ENCODE measurements at regions not wholly inside any gene's neighbourhood (a gene's known extent, or its start where the extent isn't known, plus 50 kb on each side); places are given as distances from the start of the nearest gene placed in this dataset.
"Not testable (repeated sequence)": the region's sequence is repeated elsewhere in the genome, so short reads cannot be mapped to it uniquely, and the experiment has no call there.

DNA sequence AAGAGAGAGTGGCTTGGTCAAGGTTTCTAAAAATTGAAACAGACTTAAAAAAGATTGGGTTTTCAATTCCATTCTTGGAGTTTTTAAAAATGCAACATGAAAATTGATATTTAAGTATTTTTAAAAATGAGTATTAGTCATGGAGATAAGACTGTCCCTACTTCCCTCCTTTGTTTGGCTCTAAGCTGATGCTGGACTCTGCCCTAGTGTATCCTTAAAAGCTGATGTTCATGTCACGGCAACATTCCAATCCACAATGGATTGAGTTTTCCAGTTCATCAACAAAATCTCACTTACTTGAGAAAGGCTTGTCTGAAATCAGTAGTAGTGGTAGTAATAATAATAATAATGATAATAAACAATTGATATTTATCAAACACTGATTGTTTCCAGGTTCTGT lies 119.0 kb upstream of the SLC38A2 start:
- no peak for DNase-seq (ENCODE audit: low read depth)

DNA sequence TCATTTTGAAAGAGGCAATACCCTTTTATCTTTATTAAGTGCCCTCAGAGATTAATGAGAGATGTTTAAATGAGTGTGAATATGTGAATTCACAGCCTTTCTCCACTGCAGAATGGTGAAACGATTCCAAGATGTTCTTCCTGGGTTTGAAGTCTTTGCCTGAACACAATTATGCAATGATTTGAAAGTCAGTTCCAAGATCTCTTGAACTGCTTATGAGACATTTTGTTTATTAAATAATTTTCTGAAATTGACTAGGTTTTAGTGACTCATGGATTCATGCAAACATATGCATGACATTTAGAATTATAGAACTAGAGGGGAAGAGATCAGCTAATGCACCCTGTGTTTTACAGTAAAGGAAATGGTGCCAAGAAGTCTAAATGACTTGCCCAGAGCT lies 118.1 kb upstream of the SLC38A2 start:
- DNase-seq (ENCODE audit: low read depth) = peak; percentile 78

DNA sequence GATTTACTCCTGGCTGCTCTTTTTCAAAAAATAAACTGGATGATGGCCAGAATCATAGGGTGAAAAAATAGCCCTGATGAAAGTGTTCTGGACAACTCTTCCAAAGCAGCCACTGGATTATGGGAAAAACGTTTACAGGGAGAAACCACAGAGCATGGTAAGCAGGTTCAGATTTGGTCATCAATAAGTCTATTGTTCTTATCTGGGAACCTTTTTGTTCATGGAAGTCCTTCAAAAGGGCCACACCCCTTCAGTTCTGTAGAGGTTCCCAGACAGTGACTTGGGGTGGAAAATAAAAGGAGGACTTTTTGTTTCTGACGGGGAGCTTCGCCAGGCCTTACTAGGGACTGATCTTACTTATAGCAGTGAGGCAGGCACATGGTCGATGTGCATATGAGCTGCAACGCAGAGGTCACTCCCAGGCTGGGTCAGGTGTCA lies 117.4 kb upstream of the SLC38A2 start:
- no peak for DNase-seq (ENCODE audit: low read depth)

DNA sequence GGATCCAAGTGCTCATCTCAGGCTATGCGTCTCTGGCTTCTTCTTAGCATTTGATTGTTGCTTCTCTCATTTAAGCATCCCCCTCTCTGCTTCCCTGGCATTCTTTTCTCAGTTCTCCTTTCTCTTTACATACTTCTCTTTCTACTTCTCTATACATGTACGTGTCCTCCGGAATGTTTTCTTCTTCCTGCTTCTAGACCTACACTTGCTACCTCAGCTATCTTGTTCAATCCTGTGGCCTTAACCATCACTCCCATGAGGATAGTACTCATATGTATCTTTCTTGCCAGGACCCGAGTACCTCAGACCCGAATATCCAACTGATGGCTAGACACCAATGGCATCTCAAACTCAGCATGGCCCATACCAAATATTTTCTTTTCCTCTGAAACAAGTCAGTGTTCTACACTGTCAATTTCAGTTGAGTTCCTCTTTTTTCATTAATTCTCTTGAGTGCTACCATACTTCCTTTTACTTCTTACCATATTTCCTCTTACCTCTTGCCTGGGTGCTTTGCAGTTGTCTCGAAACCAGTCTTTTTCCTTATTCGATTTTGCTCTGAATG lies 115.1 kb upstream of the SLC38A2 start:
- no peak for DNase-seq (ENCODE audit: low read depth)

DNA sequence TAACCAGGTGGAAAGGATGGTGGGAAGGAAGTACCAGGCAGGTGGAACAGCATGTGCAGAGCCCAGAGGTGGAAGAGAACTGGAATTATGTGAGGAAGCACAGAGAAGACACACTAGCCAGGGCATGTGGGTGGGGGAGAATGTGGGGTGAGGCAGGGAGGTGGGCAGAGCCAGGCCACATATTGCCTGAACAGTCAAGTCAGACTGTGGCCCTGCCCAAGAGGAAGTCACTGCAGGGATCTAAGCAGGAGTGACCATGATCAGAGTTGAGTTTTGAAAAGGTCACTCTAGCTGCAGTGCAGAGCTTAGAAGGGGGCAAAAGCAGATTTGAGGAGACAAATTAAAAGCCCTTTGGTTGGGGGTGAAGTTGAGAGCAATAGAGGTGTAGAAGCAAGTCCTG lies 114.0 kb upstream of the SLC38A2 start:
- no peak for DNase-seq (ENCODE audit: low read depth)

DNA sequence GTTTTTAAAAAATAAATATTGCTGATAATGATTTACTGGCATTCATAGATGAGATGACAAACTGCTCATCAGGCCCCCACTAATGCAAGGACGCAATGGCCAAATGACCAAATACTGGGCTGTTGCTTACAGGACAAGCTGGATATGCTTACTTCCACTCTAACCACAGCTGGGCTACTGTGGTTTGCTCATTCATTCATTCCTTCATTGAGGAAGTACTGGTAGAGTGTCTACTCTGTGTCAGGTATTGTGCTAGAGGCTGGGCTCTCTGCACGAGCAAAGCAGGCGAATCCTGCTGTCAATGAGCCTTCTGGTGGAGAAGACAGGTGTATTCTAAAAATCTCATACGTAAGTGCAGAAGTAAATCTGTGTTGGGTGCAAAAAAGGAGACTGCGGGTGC lies 113.3 kb upstream of the SLC38A2 start:
- DNase-seq (ENCODE audit: low read depth) = no peak

DNA sequence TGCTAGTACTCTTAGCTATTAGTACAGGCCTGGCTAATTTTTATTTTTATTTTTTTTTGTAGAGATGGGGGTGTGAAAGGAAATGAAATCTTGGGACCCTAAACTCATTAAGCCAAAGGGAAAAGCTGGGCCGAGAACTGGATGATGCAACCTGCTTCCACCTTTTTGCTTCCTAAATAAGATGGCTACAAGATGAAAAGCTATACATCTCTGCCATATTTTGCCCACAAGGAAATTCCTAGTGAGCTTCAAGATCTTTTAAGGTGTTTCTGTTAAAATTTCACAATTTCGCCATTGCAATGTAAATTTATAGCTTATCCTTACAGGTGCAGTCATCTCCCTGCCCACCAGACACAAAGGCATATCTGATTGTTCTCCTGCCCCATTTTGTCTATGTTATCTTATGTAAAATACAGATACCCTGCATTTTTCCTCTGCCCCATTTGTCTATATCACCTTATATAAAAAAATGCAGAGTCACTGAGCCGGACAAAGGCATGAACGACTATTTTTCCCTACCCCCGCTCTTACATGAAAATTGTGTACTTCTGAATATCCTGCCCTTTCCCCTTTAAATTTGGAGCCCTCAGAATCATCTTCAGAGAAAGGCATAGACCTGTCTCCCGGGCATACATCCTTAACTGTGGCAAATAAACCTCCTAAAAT lies 112.0 kb upstream of the SLC38A2 start:
- DNase-seq (ENCODE audit: low read depth) = no peak

DNA sequence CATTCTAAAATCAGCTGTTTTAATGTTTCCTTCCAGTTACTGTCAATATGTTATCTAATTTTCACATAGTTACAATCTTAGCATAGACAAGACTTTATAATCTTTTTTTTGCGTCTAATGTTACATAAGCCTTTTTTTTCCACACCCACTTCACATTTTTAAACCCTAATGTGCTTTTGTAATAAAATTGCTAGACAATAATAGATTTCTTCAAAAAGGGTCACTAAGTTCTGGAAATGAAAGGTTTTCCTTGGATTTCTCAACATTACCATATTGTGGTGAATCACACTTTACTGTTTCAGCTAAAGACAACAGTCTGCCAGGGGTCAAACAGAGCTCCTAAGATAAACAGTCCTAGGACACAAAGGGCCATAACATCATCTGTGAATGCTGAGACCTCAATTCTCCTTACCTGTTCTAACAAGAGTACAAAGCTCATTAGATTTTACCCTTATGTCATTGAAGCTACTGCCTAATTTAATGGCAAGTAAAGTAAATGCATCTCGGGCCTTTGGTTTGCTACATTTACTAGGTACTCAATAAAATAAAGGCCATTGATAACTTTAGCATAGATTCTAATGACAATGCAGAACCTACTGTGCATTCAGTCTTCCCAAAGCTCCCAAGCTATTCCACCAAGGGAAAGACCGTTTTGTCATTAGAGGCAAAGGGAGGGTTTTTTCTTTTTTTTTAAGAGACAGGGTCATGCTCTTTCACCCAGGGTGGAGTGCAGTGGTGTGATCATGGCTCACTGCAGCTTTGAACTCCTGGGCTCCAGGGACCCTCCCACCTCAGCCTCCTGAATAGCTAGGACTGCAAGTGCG lies 111.2 kb upstream of the SLC38A2 start:
- peak; percentile 81 for DNase-seq (ENCODE audit: low read depth)

DNA sequence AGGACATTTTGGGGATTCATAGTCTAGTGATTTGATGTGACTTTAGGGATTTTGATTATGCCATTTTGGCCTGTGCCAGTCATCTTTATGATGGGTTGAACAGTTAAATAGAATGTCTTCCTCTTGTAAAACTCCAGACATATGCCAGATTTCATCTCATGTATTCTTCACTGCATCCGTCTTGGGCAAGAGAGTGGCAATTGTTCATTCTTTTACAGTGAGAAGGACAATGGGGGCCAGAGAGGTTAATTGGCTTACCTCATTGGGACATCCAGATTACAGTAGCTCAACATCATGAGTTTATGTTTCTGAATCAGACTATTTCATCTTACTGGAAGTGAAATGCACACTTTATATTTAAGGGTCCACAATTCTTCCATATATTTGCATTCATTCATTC lies 108.2 kb upstream of the SLC38A2 start:
- DNase-seq (ENCODE audit: low read depth) = no peak

DNA sequence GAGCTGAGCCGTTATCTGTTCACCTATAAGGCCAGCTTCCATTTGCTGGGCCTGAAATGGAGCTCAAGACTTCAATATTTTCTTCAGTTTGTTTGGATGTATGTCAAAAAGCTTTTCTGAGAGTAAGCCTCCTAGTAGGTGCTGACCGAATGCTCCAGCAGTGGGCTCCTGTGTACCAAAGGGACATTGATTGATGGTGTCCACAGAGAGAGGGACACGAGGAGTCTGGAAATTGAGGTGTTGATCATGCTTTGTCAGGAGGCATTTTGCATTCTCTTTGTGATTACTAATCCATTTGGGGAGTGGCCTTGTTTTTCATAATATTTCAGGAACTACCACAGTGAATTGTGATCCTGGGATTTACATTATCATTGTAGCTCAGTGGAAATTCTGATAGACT lies 107.7 kb upstream of the SLC38A2 start:
- no peak for DNase-seq (ENCODE audit: low read depth)

DNA sequence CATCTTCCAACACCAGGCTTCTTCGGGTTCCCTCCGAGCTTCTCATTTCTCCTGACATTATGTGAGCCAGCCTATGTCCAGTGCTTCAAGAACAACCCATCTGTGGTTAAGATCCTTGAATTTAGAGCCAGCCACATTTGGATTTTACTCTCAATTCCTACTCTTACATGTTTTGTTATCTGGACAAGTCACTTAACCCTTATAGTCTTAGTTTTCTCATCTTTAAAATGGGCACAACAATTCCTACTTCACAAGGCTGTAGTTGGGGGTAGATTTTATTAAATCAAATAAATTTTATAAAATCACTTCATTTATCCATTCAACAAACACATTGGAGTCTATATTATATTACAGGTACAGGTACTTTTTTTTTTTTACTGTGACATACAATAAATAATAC lies 105.5 kb upstream of the SLC38A2 start:
- no peak for DNase-seq (ENCODE audit: low read depth)

DNA sequence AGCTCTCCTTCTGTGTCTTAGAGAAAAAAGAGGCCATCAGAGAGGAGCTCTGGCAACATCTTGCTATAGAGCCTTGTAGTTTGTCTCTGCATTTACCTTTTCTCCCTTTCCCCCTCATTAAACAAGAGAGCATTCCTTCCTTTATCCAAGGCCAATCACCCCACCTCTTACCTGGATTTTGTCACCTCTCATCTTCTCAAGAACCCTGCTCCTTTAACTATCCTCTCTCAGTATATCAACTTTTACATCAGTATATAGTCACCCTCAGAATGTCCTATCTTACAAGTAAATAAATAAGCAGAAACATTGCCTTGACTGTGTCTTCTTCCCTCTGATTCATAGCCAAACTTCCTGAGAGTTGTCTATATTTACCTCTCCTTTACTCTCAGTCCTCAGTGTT lies 105.0 kb upstream of the SLC38A2 start:
- no peak for DNase-seq (ENCODE audit: low read depth)

DNA sequence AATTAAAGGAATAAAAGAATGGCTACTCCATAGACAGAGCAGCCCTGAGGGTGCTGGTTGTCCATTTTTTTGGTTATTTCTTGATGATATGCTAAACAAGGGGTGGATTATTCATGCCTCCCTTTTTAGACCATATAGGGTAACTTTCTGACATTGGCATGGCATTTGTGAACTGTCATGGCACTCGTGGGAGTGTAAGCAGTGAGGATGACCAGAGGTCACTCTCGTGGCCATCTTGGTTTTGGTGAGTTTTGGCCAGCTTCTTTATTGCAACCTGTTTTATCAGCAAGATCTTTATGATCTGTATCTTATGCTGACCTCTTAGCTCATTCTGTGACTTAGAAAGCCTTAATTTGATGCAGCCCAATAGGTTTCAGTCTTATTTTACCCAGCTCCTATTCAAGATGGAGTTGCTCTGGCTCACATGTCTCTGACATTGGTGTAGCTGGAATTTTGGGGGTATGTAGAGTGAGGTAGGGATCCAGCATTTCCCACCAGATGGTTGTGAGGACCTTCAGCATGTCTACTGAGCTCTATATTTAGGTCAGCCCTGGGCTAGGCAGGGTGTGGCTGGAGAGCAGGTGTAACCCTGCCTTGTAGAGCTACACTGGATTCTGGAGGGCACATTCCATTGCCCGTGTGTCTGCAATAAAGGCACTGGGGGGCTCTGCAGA lies 103.5 kb upstream of the SLC38A2 start:
- no peak for DNase-seq (ENCODE audit: low read depth)

DNA sequence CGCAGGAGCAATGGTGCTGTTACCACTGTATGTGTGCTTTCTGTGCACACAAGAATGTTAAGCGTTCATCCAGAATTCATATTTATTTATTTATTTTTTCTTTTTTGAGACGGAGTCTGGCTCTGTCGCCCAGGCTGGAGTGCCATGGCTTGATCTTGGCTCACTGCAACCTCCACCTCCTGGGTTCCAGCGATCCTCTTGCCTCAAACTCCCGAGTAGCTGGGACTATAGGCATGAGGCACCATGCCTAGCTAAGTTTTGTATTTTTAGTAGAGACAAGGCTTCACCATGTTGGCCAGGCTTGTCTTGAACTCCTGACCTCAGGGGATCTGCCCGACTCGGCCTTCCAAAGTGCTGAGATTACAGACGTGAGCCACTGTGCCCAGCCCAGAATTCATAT lies 101.8 kb upstream of the SLC38A2 start:
- not testable (repeated sequence) for DNase-seq (ENCODE audit: low read depth)

DNA sequence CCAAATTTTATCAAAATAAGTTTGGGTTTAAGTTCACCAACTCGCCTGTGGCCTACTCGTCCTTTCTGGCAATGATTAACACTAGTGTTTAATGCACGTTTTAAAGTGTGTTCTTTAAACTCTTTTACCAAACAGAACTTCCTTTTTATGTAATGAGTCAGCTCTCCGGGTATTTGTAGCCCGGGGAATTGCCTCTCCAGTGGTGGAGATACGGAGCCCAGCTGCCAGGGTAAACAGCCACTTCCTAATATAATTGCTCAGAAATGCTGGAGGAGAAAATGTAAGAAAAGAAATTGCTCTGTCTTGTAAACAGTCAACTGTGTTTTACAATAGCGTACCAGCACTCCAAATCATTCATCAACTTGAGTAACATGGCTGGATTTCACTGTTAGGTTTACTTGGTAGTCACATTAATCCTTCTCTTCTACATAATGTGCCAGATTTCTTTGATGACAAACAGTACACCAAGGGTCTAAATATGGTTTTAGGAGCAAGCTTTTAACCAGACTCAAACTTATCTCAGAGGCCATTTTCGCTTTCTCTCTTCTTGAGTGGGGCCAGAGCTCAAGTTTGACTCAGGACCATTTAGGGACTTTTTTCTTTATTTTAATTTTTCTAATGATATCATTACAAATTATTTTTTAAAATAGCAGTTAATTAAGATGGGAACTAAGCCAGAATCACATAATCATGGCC lies 101.2 kb upstream of the SLC38A2 start:
- peak; percentile 97 for DNase-seq (ENCODE audit: low read depth)

DNA sequence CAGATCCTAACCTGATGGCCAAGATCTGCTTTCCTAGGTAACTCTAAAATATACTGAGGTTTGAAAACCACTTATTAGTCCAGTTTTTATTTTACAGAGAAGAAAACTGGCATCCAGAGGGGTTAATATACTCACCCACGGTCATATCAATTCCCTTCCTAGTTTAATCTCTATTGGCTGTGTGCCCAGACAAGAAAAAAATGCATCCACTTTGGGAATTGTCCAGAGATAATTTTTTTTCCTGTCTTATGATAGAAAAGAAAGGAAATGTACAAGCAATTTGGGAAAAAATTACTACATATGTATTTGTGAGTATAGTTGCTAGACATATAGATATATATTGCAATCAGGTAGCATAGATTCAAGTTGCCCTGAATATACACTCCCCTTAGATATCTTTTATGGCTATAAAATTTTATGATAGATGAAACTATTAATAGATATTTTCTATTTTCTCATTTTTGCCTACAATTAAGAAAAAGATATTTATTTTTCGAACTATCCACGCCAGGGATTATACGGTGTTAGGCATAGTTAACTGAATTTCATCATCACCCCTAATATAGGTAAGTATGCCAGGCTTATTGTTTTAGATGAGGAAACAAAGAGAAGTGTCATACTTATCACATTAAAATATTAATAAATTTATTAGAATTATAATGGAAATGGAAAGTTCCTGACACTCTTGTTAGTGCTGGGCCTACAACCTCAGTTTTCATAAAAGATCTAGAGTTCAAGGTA lies 100.5 kb upstream of the SLC38A2 start:
- peak; percentile 89 for DNase-seq (ENCODE audit: low read depth)

DNA sequence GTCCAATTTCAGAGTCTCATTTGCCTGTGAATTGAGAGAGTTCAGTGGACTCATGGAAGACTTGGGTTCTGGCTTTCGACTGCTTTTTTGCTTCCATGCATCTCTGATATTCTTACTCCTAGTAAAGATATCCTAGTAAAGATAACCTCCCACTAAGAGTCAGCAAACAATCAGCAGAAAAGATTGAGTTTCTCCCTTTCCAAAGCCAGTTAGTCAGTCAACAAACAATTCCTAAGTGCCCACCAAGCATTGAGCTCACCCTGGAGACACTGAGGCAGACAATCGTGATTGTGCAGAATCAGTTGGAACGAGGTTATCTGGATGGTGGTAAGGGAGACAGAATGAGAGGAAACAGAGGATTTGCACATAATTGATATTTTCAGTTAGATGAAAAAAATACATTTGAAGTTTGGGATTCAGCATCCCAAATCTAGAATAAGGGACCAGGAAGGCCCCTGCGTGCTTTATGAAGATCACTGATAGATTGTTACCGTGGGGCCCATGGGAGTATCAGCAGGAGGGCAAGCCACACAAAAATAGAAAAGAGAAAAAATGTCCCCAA lies 99.7 kb upstream of the SLC38A2 start:
- no peak for DNase-seq (ENCODE audit: low read depth)

DNA sequence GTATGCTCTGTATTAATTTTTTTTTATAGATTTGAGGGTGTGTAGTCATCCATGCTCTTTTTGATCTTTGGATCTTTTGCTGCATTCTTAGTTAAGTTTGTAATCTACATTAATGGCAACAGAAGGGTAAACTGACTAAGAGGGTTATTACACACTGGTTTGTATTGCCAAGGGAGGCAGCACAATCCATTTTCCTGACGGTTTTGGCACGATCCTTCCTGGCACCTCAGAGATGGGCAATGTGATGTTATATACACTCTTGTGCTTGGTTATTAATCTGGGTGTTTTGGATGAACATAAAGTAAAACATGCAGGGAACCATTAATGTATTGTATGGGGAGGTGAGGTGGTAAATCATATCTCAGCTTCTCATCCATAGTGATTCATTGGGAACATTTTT lies 98.8 kb upstream of the SLC38A2 start:
- no peak for DNase-seq (ENCODE audit: low read depth)

DNA sequence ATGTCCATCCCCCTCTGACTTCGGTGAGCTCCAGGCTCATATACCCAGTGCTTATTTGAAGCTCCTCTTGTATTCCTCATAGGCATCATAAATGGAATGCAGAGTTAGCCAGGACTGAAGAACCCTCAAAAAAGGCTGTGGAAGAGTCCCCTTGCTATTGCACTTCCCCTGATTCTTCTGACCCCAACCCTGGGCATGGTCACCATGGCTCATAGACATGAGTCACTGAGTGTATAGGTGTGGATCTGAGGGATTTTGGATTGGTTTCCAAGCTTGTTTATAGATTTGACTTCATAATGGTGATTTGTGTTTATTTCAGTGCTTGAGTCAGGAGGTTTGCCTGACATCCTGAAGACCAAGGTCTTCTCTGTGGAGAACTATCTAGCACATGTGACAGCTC lies 98.4 kb upstream of the SLC38A2 start:
- DNase-seq (ENCODE audit: low read depth) = no peak

DNA sequence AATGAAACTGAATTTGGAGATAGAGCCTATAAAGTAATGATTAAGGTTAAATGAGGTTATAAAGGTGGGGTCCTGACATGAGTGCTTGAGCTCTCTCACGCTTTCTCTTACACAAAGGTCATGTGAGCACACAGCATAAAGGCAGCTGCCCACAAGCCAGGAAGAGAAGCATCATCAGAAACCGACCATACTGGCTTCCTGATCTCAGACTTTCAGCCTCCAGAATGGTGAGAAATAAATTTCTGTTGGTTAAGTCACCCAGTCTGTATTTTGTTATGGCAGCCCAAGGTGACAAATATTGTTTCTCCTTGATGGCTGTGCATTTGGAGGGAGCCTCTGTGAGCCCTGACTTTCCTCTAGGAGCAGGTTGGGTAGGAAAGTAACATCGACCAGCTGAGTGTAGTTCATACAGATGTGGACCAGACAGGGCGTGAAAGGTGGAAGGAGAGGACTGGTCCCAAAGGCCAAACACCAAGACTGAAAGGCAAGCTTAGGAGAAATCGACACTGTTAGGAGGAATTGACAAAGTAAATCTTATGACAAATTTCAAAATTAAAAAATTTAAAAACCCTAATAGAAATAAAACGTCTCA lies 97.6 kb upstream of the SLC38A2 start:
- DNase-seq (ENCODE audit: low read depth) = no peak

DNA sequence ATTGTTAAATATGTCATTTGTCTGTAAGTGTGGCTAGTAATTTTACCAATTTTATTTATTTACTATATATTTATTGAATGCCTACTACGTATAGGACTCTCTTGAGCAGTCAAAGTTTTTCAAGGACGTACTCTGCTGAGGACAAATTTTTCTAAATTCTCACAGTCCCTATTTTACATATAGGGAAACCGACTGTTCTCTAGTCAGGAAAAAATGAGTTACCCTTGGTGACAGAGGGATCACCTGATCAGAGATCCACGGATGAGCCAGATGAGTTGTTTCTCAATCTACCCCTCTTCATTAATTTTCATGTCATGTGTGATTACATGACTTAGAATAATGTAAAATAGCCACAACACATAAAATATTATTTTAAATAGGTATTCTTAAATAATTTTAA lies 96.2 kb upstream of the SLC38A2 start:
- DNase-seq (ENCODE audit: low read depth) = no peak
